HT1080 (cell line): ENCODE measurements at regions not wholly inside any gene's neighbourhood (a gene's known extent, or its start where the extent isn't known, plus 50 kb on each side); places are given as distances from the start of the nearest gene placed in this dataset. TPM values are rescaled to one million over a fixed set of nuclear protein-coding genes. Genes with fewer than 3 reads are reported as not detected.

ENCODE experiments used
- DNase-seq: peaks from one replicate; pipeline ENCODE4 v3.0.0-alpha.2; 2015; ENCODE audit warnings: low read depth
- small RNA-seq: library from RNA; depleted of rRNA; stranded (forward); fragments of <200 nt; gene quantifications from one replicate; pipeline ENCODE3, GENCODE V24; 2014

- DNase-seq = no peak
These were observed 463.5 kb upstream of the CXorf51B start for GRCh38 chrX:146346102-146346501.

GRCh38 chrX:146351620-146352019 lies 458.0 kb upstream of the CXorf51B start:
- DNase-seq = no peak

GRCh38 chrX:146355440-146355839 lies 454.1 kb upstream of the CXorf51B start:
- DNase-seq = no peak

GRCh38 chrX:146363919-146364318 lies 445.7 kb upstream of the CXorf51B start:
- DNase-seq = no peak

- DNase-seq = no peak
These were observed 424.0 kb upstream of the CXorf51B start for GRCh38 chrX:146385529-146385928.

GRCh38 chrX:146396409-146396808 lies 413.2 kb upstream of the CXorf51B start:
- DNase-seq = no peak

- no peak for DNase-seq
These were observed 400.0 kb upstream of the CXorf51B start for GRCh38 chrX:146409528-146409927.

- DNase-seq = no peak
These were observed 385.1 kb upstream of the CXorf51B start for GRCh38 chrX:146424422-146424821.

- peak; percentile 82 for DNase-seq
These were observed 375.8 kb upstream of the CXorf51B start for GRCh38 chrX:146433771-146434170.

- no peak for DNase-seq
These were observed 374.1 kb upstream of the CXorf51B start for GRCh38 chrX:146435472-146435871.

- DNase-seq = no peak
These were observed 360.8 kb upstream of the CXorf51B start for GRCh38 chrX:146448791-146449190.

GRCh38 chrX:146449243-146449642 lies 360.3 kb upstream of the CXorf51B start:
- no peak for DNase-seq

GRCh38 chrX:146451136-146451535 lies 358.4 kb upstream of the CXorf51B start:
- no peak for DNase-seq

GRCh38 chrX:146454363-146454762 lies 355.2 kb upstream of the CXorf51B start:
- DNase-seq = no peak

- DNase-seq = peak; percentile 34
These were observed 353.5 kb upstream of the CXorf51B start for GRCh38 chrX:146456058-146456457.

GRCh38 chrX:146477341-146477740 lies 332.2 kb upstream of the CXorf51B start:
- DNase-seq = no peak

GRCh38 chrX:146481735-146482134 lies 327.8 kb upstream of the CXorf51B start:
- DNase-seq = peak; percentile 13

Small RNAs in the stretch of these regions (small RNA-seq; reads per million reads assigned to genes)
- not detected for gene RNA5SP517
